HepG2 (cell line): ENCODE measurements at regions not wholly inside any gene's neighbourhood (a gene's known extent, or its start where the extent isn't known, plus 50 kb on each side); places are given as distances from the start of the nearest gene placed in this dataset.

Experiments
- GABPA ChIP-seq, 2 experiments: IDR thresholded peaks; 2 replicates each; pipeline ENCODE4 v1.6.1; 2011 to 2016; ENCODE audit warnings: low read depth in 2 of 2, low read length in 1 of 2, missing biosample characterization in 1 of 2, missing genetic modification characterization in 1 of 2
- JUNB ChIP-seq: sonication (generic); formaldehyde crosslinking; IDR thresholded peaks from 2 replicates; pipeline ENCODE4 v1.8.0; 2022; ENCODE audit warnings: missing genetic modification reagents, mild to moderate bottlenecking, borderline replicate concordance
- POLR2A ChIP-seq, 2 experiments: IDR thresholded peaks; 2 replicates each; pipeline ENCODE4 v1.6.1; 2011; ENCODE audit warnings: low read depth in 2 of 2, low read length in 2 of 2, mild to moderate bottlenecking in 1 of 2, moderate library complexity in 1 of 2; ENCODE audit not compliant: insufficient read depth in 1 of 2
- PRDM4 ChIP-seq: sonication (generic); formaldehyde crosslinking; IDR thresholded peaks from 2 replicates; pipeline ENCODE4 v1.9.0; 2021; ENCODE audit warnings: missing genetic modification reagents, borderline replicate concordance
- RBM22 ChIP-seq: fragments of 200-400 bp; formaldehyde crosslinking; optimal IDR thresholded peaks from 2 replicates; pipeline ENCODE3; 2017; ENCODE audit warnings: mild to moderate bottlenecking, low read length, moderate library complexity
- SETDB1 ChIP-seq: sonication (generic); formaldehyde crosslinking; IDR thresholded peaks from 2 replicates; pipeline ENCODE4 v1.5.1; 2020; ENCODE audit warnings: missing genetic modification reagents, mild to moderate bottlenecking, borderline replicate concordance
- ZNF18 ChIP-seq: sonication (generic); formaldehyde crosslinking; IDR thresholded peaks from 2 replicates; pipeline ENCODE4 v1.8.0; 2022; ENCODE audit warnings: mild to moderate bottlenecking, missing genetic modification reagents; ENCODE audit not compliant: insufficient replicate concordance
- ZNF749 ChIP-seq: sonication (generic); formaldehyde crosslinking; IDR thresholded peaks from 2 replicates; pipeline ENCODE4 v1.8.0; 2022; ENCODE audit warnings: mild to moderate bottlenecking, missing genetic modification reagents, moderate library complexity, borderline replicate concordance

GRCh38 chr11:25593221-25593620 lies 738.7 kb upstream of the ANO3 start:
- TF ChIP-seq GABPA (IDR thresholded peaks at IDR 0.05; ENCODE audit: low read depth, low read length) (no peak), GABPA (CRISPR knock-in tag; IDR thresholded peaks at IDR 0.05; ENCODE audit: low read depth) (no peak), POLR2A (IDR thresholded peaks at IDR 0.05; ENCODE audit: insufficient read depth in 1 of 2, low read depth in 2 of 2, low read length in 2 of 2) (no peak), SETDB1 (no peak), RBM22 (no peak), PRDM4 (no peak), ZNF749 (CRISPR knock-in tag) (no peak), ZNF18 (CRISPR knock-in tag) (no peak), JUNB (CRISPR knock-in tag) (no peak)
